Osteocyte (in vitro differentiated cells): ENCODE measurements at regions not wholly inside any gene's neighbourhood (a gene's known extent, or its start where the extent isn't known, plus 50 kb on each side); places are given as distances from the start of the nearest gene placed in this dataset.

Source experiments
- DNase-seq: peaks from one replicate; pipeline ENCODE4 v3.0.0; 2021; ENCODE audit warnings: mixed read lengths; ENCODE audit not compliant: unreplicated experiment; ENCODE audit errors: extremely low spot score
- H3K27ac Mint-ChIP-seq: one replicate; pipeline ENCODE4 v1.8.0; 2021; ENCODE audit warnings: mild to moderate bottlenecking, mixed read lengths; ENCODE audit not compliant: unreplicated experiment
- H3K27me3 Mint-ChIP-seq: one replicate; pipeline ENCODE4 v1.8.0; 2021; ENCODE audit warnings: mixed read lengths; ENCODE audit not compliant: unreplicated experiment
- H3K36me3 Mint-ChIP-seq: one replicate; pipeline ENCODE4 v1.8.0; 2021; ENCODE audit warnings: mixed read lengths; ENCODE audit not compliant: unreplicated experiment
- H3K4me1 Mint-ChIP-seq: one replicate; pipeline ENCODE4 v1.8.0; 2021; ENCODE audit warnings: mixed read lengths; ENCODE audit not compliant: unreplicated experiment
- H3K4me3 Mint-ChIP-seq: one replicate; pipeline ENCODE4 v1.8.0; 2021; ENCODE audit warnings: mild to moderate bottlenecking, moderate library complexity, mixed read lengths; ENCODE audit not compliant: unreplicated experiment
- H3K9me3 Mint-ChIP-seq: one replicate; pipeline ENCODE4 v1.8.0; 2021; ENCODE audit warnings: mixed read lengths; ENCODE audit not compliant: unreplicated experiment
- TF ChIP-seq, protein P1 (sequence below): fragments of 200-600 bp; sonication (generic); IDR thresholded peaks from 2 replicates; pipeline ENCODE4 v1.5.0; 2021; ENCODE audit warnings: antibody characterized with exemption, mild to moderate bottlenecking, moderate library complexity

DNA sequence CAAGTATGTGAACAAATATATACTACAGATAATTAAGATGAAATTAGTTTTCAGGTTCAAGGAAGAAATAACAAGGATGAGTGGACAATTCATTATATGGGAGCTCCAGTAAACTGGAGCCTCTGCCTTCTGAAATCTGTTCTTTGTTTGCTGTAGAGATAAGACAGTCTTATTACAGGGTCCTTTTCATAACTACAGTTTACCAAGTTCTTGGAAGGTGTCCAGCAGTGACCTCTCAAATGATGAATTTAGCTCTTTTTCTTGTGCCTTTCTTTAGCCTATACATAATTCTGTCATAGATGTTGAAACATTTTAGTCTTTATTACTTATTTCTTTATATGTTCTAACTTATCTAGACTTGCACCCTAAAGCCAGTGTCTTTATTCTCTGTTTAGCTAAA is 89.7 kb upstream of the GBE1 start:
- no peaks in the 10 kb centered on the region for H3K9me3 Mint-ChIP-seq
- no peak for DNase-seq
- H3K4me1 Mint-ChIP-seq: no peaks in the 10 kb centered on the region
- H3K27ac Mint-ChIP-seq: no peak overlapping the region
- H3K36me3 Mint-ChIP-seq: no peaks in the 10 kb centered on the region
- TF ChIP-seq, protein P1, sequence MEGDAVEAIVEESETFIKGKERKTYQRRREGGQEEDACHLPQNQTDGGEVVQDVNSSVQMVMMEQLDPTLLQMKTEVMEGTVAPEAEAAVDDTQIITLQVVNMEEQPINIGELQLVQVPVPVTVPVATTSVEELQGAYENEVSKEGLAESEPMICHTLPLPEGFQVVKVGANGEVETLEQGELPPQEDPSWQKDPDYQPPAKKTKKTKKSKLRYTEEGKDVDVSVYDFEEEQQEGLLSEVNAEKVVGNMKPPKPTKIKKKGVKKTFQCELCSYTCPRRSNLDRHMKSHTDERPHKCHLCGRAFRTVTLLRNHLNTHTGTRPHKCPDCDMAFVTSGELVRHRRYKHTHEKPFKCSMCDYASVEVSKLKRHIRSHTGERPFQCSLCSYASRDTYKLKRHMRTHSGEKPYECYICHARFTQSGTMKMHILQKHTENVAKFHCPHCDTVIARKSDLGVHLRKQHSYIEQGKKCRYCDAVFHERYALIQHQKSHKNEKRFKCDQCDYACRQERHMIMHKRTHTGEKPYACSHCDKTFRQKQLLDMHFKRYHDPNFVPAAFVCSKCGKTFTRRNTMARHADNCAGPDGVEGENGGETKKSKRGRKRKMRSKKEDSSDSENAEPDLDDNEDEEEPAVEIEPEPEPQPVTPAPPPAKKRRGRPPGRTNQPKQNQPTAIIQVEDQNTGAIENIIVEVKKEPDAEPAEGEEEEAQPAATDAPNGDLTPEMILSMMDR: no peak
- no peaks in the 10 kb centered on the region for H3K27me3 Mint-ChIP-seq
- H3K4me3 Mint-ChIP-seq: no peak overlapping the region

DNA sequence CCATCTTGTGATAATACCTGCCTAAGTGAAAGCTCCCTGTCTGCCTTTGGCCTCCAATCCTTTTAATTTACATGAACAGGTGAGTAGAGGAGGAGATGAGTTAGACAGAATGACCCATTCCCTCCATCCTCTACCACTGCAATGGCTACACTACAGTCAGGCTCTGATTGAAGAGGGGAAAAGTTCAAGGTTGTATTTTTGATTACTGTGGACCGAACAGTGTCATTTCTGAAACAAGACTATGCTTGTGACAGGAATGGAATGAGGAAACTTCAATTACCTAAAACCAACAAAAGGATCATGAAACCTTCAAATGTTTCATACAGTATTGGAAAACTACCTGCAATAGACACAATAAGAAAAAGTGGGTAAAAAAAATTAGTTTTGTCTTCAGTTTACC is 85.5 kb upstream of the GBE1 start:
- Mint-ChIP-seq H3K4me3 (no peak overlapping the region), H3K27me3 (no peaks in the 10 kb centered on the region), H3K4me1 (no peaks in the 10 kb centered on the region), H3K27ac (no peak overlapping the region), H3K9me3 (no peaks in the 10 kb centered on the region), H3K36me3 (no peaks in the 10 kb centered on the region)
- DNase-seq: no peak
- TF ChIP-seq, protein P1: no peak

DNA sequence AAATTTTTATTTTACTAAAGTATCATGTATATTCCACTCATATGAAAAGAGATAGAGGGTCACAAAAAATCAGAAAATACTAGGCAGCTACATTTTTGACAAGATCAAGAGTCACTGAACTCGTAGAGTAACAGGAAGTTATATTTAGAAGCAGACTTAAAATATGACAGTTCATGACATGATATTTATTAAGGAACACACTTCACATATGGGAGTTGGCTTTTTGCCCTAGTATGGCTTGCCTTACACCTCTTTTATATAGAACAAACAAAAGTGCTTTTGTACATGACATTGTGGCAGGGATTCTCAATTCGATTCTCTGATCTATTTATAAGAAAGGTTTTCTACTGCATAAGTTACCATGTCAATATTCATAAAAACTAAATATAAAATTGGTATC is 80.1 kb upstream of the GBE1 start:
- no peak for DNase-seq
- Mint-ChIP-seq H3K36me3 (no peaks in the 10 kb centered on the region), H3K4me1 (peaks cover 10% of the 10 kb centered on the region), H3K4me3 (no peak overlapping the region), H3K27me3 (no peaks in the 10 kb centered on the region), H3K27ac (no peak overlapping the region), H3K9me3 (no peaks in the 10 kb centered on the region)
- TF ChIP-seq, protein P1: no peak

DNA sequence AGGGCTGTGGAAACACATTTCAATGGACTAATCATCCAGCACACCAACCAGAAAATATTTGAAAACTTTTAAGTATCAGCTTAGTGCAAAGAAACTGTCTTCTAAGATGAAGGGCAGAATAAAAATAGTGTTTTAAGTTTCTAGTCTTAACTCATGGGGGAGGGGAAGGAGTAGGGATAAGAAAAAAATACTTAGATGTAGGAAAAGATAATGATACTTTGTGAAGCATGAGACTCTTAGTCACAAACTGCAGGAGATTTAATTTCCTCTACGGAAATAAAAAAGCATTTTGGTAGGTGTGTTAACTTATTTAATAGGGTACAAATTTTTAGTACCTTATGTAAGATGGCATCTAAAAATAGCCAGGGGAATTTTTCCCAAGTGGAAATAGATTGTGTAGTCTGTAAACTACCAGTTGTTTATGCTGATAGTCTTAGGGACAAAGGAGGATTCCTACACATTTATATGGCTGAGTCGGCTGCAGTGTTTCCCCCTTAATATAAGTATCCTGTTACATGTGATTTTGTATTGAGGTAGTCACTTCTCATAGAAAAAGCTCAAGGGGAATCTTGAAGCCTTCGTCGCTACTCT is 78.2 kb upstream of the GBE1 start:
- H3K27ac Mint-ChIP-seq: no peak overlapping the region
- no peak overlapping the region for H3K4me3 Mint-ChIP-seq
- TF ChIP-seq, protein P1: no peak
- peaks cover 10% of the 10 kb centered on the region for H3K4me1 Mint-ChIP-seq
- H3K9me3 Mint-ChIP-seq: no peaks in the 10 kb centered on the region
- no peaks in the 10 kb centered on the region for H3K36me3 Mint-ChIP-seq
- no peak for DNase-seq
- no peaks in the 10 kb centered on the region for H3K27me3 Mint-ChIP-seq

DNA sequence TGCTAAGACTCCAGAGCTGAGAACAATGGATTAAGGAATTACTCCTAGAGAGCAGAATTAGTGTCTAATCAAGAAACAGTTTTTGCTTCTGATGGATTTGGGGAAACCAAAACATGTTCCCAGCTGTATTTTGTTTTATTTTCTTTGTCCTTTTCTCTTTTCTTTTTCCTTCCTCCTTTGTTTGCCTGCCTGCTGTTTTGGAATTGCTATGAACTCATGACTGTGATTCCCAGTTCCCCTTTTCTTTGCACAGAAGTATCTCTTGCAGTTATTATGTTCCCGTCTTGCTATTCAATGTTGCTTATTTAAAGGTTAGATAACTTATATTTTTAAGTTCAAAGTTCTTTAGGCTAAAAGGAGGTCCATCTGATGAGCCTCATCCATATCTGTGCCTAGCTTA is 77.0 kb upstream of the GBE1 start:
- Mint-ChIP-seq H3K4me1 (peaks cover 10% of the 10 kb centered on the region), H3K27ac (no peak overlapping the region), H3K27me3 (no peaks in the 10 kb centered on the region), H3K9me3 (no peaks in the 10 kb centered on the region), H3K4me3 (no peak overlapping the region), H3K36me3 (no peaks in the 10 kb centered on the region)
- no peak for DNase-seq
- TF ChIP-seq, protein P1: no peak
